SK-N-SH (cell line): ENCODE measurements at regions not wholly inside any gene's neighbourhood (a gene's known extent, or its start where the extent isn't known, plus 50 kb on each side); places are given as distances from the start of the nearest gene placed in this dataset.

ENCODE experiments used
- CTCF ChIA-PET: fragments of 300-600, 350-600 bp; formaldehyde crosslinking; extraction: SDS; loops from one replicate; lab custom pipeline; 2021; lab: Yijun Ruan, JAX
- POLR2A ChIA-PET: fragments of 350-600 bp; sonication (Branson Sonifier 250); formaldehyde crosslinking; extraction: SDS; loops from one replicate; lab custom pipeline; 2020; ENCODE audit warnings: antibody characterized with exemption, inconsistent platforms; lab: Yijun Ruan, JAX
- DNase-seq: peaks from one replicate; pipeline ENCODE4 v3.0.0; 2012
- H2AFZ ChIP-seq: fragments of 200-600 bp; sonication (generic); 2 replicates; pipeline ENCODE4 v1.8.1; 2016; ENCODE audit warnings: antibody characterized with exemption, mild to moderate bottlenecking, low read depth
- H3F3A ChIP-seq: fragments of 200-600 bp; sonication (generic); replicated peaks from 2 replicates; pipeline ENCODE3; 2016; ENCODE audit warnings: antibody characterized with exemption, mild to moderate bottlenecking; ENCODE audit not compliant: insufficient read depth
- H3K27ac ChIP-seq, 2 experiments: fragments of 200-500 bp in 1 of 2; fragments of 200-600 bp in 1 of 2; sonication (Bioruptor generic) in 1 of 2; sonication (generic), shearing (Covaris generic) in 1 of 2; 2 replicates each; pipeline versions ENCODE4 v1.5.1 to v1.6.1; 2014 to 2016; ENCODE audit warnings: low read depth in 2 of 2, inconsistent platforms in 1 of 2, low read length in 1 of 2, mild to moderate bottlenecking in 1 of 2, mixed read lengths in 1 of 2
- H3K27me3 ChIP-seq: fragments of 200-600 bp; sonication (generic), shearing (Covaris generic); 2 replicates; pipeline ENCODE4 v1.6.1; 2016; ENCODE audit warnings: mixed run types; ENCODE audit not compliant: insufficient read depth
- H3K36me3 ChIP-seq, 2 experiments: fragments of 200-500 bp in 1 of 2; fragments of 200-600 bp in 1 of 2; sonication (Bioruptor generic) in 1 of 2; sonication (generic) in 1 of 2; replicated peaks in 1 of 2; 2 replicates each; pipeline versions ENCODE3 to v1.5.1; 2014 to 2016; ENCODE audit warnings: low read length in 1 of 2, mild to moderate bottlenecking in 1 of 2; ENCODE audit not compliant: insufficient read depth in 2 of 2, control insufficient read depth in 1 of 2
- H3K4me1 ChIP-seq, 2 experiments: fragments of 200-500 bp in 1 of 2; fragments of 200-600 bp in 1 of 2; sonication (Bioruptor generic) in 1 of 2; sonication (generic), shearing (Covaris generic) in 1 of 2; 2 replicates each; pipeline versions ENCODE4 v1.5.1 to v1.6.1; 2014 to 2016; ENCODE audit warnings: low read depth in 1 of 2, low read length in 1 of 2, mixed run types in 1 of 2; ENCODE audit not compliant: insufficient read depth in 2 of 2, control insufficient read depth in 1 of 2
- H3K4me2 ChIP-seq: fragments of 200-600 bp; sonication (generic), shearing (Covaris generic); 2 replicates; pipeline ENCODE4 v1.6.1; 2017; ENCODE audit warnings: mixed run types
- H3K4me3 ChIP-seq, 2 experiments: fragments of 200-500 bp in 1 of 2; fragments of 200-600 bp in 1 of 2; sonication (Bioruptor generic) in 1 of 2; sonication (generic), shearing (Covaris generic) in 1 of 2; 2 replicates each; pipeline versions ENCODE4 v1.5.1 to v1.8.1; 2014 to 2016; ENCODE audit warnings: low read depth in 2 of 2, inconsistent platforms in 1 of 2, low read length in 1 of 2, mild to moderate bottlenecking in 1 of 2, mixed read lengths in 1 of 2, moderate library complexity in 1 of 2
- H3K79me2 ChIP-seq: fragments of 200-600 bp; sonication (generic); 2 replicates; pipeline ENCODE4 v1.8.1; 2017; ENCODE audit warnings: mild to moderate bottlenecking; ENCODE audit not compliant: insufficient read depth
- H3K9ac ChIP-seq: fragments of 200-600 bp; sonication (generic); 2 replicates; pipeline ENCODE4 v1.6.1; 2017; ENCODE audit warnings: mixed run types
- H3K9me2 ChIP-seq: fragments of 200-600 bp; sonication (generic); 2 replicates; pipeline ENCODE4 v1.6.1; 2017; ENCODE audit warnings: mixed run types
- H3K9me3 ChIP-seq: fragments of 200-600 bp; sonication (generic); 2 replicates; pipeline ENCODE4 v1.6.1; 2017; ENCODE audit warnings: mixed run types, mild to moderate bottlenecking, moderate library complexity
- H4K20me1 ChIP-seq: fragments of 200-600 bp; sonication (generic); 2 replicates; pipeline ENCODE4 v1.6.1; 2017; ENCODE audit warnings: mild to moderate bottlenecking, mixed run types; ENCODE audit not compliant: insufficient read depth
- CHD2 ChIP-seq: fragments of 150-350 bp; IDR thresholded peaks from 2 replicates; pipeline ENCODE4 v1.6.1; 2018; ENCODE audit warnings: low read length; ENCODE audit not compliant: partially characterized antibody
- CTCF ChIP-seq: fragments of 200-600 bp; sonication (generic); IDR thresholded peaks from 2 replicates; pipeline ENCODE4 v1.6.1; 2017; ENCODE audit warnings: antibody characterized with exemption, mild to moderate bottlenecking, moderate library complexity
- EP300 ChIP-seq, 2 experiments: IDR thresholded peaks; 2 replicates each; pipeline versions ENCODE4 v1.4.0 to v1.6.1; 2012; ENCODE audit warnings: borderline replicate concordance in 1 of 2, low read depth in 1 of 2, low read length in 1 of 2
- EZH2phosphoT487 ChIP-seq: fragments of 200-600 bp; sonication (generic); IDR thresholded peaks from 2 replicates; pipeline ENCODE4 v1.6.1; 2017; ENCODE audit warnings: low read depth, mixed run types, mild to moderate bottlenecking, antibody characterized with exemption, moderate library complexity, borderline replicate concordance
- FOXM1 ChIP-seq: IDR thresholded peaks from 2 replicates; pipeline ENCODE4 v1.4.0; 2012; ENCODE audit warnings: low read depth, mild to moderate bottlenecking
- GABPA ChIP-seq: IDR thresholded peaks from 2 replicates; pipeline ENCODE4 v1.4.0; 2012; ENCODE audit warnings: low read depth, mild to moderate bottlenecking
- GATA2 ChIP-seq: sonication (generic); formaldehyde crosslinking; IDR thresholded peaks from 2 replicates; pipeline ENCODE4 v1.5.0; 2020; ENCODE audit warnings: mild to moderate bottlenecking, missing genetic modification reagents
- NFIC ChIP-seq: IDR thresholded peaks from 2 replicates; pipeline ENCODE4 v1.4.0; 2012; ENCODE audit warnings: borderline replicate concordance
- NRF1 ChIP-seq: IDR thresholded peaks from 2 replicates; pipeline ENCODE4 v1.6.1; 2012; ENCODE audit warnings: low read depth, mild to moderate bottlenecking, low read length
- RXRA ChIP-seq: IDR thresholded peaks from 2 replicates; pipeline ENCODE4 v1.4.0; 2012; ENCODE audit warnings: low read depth, mild to moderate bottlenecking, borderline replicate concordance
- TCF12 ChIP-seq: IDR thresholded peaks from 2 replicates; pipeline ENCODE4 v1.4.0; 2012
- TF ChIP-seq, protein P1 (sequence below): IDR thresholded peaks from 2 replicates; pipeline ENCODE4; 2012
- TF ChIP-seq, protein P2 (sequence below): IDR thresholded peaks from 2 replicates; pipeline ENCODE4 v1.6.1; 2012; ENCODE audit warnings: mild to moderate bottlenecking, low read depth, low read length, moderate library complexity
- TF ChIP-seq, protein P3 (sequence below): IDR thresholded peaks from 2 replicates; pipeline ENCODE4 v1.4.0; 2012; ENCODE audit warnings: low read depth, borderline replicate concordance

- Histone ChIP-seq H3K4me2 (no peak overlapping the region), H3F3A (peaks cover 10% of the 10 kb centered on the region), H3K9ac (no peak overlapping the region), H3K79me2 (no peaks in the 10 kb centered on the region), H3K27ac (no peak overlapping the region), H4K20me1 (no peaks in the 10 kb centered on the region), H3K9me3 (no peaks in the 10 kb centered on the region), H3K9me2 (no peaks in the 10 kb centered on the region), H3K36me3 (no peaks in the 10 kb centered on the region), H2AFZ (no peak overlapping the region), H3K4me1 (peaks cover under 1 to 9% of the 10 kb centered on the region in 2 experiments; a peak in 3 of 4 replicates), H3K4me3 (no peak overlapping the region), H3K27me3 (no peaks in the 10 kb centered on the region)
- TF ChIP-seq EP300 (IDR thresholded peaks at IDR 0.05; ENCODE audit: borderline replicate concordance in 1 of 2, low read depth in 1 of 2, low read length in 1 of 2) (no peak), NRF1 (no peak), EZH2phosphoT487 (no peak), GABPA (no peak), RXRA (no peak), GATA2 (CRISPR knock-in tag) (no peak), CHD2 (no peak), FOXM1 (no peak), CTCF (no peak), NFIC (no peak), TCF12 (no peak)
- TF ChIP-seq, protein P1, sequence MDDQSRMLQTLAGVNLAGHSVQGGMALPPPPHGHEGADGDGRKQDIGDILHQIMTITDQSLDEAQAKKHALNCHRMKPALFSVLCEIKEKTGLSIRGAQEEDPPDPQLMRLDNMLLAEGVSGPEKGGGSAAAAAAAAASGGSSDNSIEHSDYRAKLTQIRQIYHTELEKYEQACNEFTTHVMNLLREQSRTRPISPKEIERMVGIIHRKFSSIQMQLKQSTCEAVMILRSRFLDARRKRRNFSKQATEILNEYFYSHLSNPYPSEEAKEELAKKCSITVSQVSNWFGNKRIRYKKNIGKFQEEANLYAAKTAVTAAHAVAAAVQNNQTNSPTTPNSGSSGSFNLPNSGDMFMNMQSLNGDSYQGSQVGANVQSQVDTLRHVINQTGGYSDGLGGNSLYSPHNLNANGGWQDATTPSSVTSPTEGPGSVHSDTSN, result no peak
- TF ChIP-seq, protein P2, sequence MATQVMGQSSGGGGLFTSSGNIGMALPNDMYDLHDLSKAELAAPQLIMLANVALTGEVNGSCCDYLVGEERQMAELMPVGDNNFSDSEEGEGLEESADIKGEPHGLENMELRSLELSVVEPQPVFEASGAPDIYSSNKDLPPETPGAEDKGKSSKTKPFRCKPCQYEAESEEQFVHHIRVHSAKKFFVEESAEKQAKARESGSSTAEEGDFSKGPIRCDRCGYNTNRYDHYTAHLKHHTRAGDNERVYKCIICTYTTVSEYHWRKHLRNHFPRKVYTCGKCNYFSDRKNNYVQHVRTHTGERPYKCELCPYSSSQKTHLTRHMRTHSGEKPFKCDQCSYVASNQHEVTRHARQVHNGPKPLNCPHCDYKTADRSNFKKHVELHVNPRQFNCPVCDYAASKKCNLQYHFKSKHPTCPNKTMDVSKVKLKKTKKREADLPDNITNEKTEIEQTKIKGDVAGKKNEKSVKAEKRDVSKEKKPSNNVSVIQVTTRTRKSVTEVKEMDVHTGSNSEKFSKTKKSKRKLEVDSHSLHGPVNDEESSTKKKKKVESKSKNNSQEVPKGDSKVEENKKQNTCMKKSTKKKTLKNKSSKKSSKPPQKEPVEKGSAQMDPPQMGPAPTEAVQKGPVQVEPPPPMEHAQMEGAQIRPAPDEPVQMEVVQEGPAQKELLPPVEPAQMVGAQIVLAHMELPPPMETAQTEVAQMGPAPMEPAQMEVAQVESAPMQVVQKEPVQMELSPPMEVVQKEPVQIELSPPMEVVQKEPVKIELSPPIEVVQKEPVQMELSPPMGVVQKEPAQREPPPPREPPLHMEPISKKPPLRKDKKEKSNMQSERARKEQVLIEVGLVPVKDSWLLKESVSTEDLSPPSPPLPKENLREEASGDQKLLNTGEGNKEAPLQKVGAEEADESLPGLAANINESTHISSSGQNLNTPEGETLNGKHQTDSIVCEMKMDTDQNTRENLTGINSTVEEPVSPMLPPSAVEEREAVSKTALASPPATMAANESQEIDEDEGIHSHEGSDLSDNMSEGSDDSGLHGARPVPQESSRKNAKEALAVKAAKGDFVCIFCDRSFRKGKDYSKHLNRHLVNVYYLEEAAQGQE, result no peak
- TF ChIP-seq, protein P3, sequence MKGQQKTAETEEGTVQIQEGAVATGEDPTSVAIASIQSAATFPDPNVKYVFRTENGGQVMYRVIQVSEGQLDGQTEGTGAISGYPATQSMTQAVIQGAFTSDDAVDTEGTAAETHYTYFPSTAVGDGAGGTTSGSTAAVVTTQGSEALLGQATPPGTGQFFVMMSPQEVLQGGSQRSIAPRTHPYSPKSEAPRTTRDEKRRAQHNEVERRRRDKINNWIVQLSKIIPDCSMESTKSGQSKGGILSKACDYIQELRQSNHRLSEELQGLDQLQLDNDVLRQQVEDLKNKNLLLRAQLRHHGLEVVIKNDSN, result no peak
- ChIA-PET CTCF (interaction anchor here (0.7 kb wide), 1 partner anchor 19 kb away, joined by 3 read pairs; no protein-coding TSS in a partner anchor), POLR2A (no interaction called here)
- no peak for DNase-seq
Measured at GRCh38 chr1:87800006-87800405, 471.3 kb downstream of the LMO4 start.
